ENCODE measurements at regions not wholly inside any gene's neighbourhood (a gene's known extent, or its start where the extent isn't known, plus 50 kb on each side); places are given as distances from the start of the nearest gene placed in this dataset.

DNA sequence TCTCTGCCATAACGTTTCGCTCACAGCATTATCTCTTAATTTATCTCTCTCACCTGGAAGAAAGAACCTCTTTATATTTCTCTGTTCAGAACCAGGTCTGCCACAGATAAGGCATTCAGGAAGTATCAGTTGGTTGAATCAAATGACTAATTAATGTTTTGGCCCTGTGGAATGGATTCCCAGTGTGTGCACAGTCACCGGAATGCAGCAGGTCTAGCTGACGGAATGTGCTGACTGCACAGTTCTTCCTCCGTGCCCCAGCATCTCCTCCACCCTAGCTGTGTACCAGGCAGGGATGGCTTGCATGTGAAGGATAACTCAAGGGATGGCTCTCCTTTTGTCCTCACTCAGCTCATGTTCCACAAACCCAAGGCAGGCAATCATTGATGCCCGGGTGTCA is 141.8 kb upstream of the MSX1 start:
- TF ChIP-seq, protein P1, sequence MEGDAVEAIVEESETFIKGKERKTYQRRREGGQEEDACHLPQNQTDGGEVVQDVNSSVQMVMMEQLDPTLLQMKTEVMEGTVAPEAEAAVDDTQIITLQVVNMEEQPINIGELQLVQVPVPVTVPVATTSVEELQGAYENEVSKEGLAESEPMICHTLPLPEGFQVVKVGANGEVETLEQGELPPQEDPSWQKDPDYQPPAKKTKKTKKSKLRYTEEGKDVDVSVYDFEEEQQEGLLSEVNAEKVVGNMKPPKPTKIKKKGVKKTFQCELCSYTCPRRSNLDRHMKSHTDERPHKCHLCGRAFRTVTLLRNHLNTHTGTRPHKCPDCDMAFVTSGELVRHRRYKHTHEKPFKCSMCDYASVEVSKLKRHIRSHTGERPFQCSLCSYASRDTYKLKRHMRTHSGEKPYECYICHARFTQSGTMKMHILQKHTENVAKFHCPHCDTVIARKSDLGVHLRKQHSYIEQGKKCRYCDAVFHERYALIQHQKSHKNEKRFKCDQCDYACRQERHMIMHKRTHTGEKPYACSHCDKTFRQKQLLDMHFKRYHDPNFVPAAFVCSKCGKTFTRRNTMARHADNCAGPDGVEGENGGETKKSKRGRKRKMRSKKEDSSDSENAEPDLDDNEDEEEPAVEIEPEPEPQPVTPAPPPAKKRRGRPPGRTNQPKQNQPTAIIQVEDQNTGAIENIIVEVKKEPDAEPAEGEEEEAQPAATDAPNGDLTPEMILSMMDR (conservative IDR thresholded peaks at IDR 0.05; ENCODE audit: low read depth, low read length), result no peak
- TF ChIP-seq EZH2 (IDR thresholded peaks at IDR 0.05; ENCODE audit: borderline replicate concordance, low read depth, low read length, poor library complexity, severe bottlenecking), result no peak
